ENCODE measurements at regions not wholly inside any gene's neighbourhood (a gene's known extent, or its start where the extent isn't known, plus 50 kb on each side); places are given as distances from the start of the nearest gene placed in this dataset.
"Not testable (repeated sequence)": the region's sequence is repeated elsewhere in the genome, so short reads cannot be mapped to it uniquely, and the experiment has no call there.

DNA sequence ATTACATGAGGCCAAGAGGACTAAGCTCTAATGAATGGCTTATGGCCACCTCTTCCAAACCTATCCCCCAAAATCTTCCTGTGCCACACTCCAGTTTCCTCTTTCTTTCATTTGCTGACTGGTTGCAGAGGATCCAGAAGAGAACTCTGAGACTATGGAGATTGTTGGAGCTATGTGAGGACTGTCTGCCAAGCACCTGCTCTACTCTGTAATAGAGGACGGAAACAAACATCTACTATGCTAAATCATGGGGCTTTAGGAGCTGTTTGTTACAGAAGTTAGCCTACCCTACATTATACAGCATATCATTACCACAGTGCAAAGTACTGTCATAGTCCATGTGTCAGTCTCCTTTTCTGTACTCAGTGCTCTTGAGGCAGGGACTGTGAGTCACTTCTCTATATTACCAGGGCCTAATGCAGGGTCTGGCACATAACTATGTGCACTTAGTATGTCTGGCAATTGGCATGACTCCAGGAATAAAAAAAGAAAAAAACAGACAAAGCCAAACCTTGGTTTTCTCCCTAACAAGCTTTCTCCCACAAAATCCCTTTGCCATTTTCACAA, 95.1 kb downstream of the RPAP3 start:
- Histone ChIP-seq H3K4me1 (no peaks in the 10 kb centered on the region), H3K27me3 (no peaks in the 10 kb centered on the region), H3K36me3 (no peaks in the 10 kb centered on the region), H3K4me3 (no peak overlapping the region), H3K9me3 (peaks cover 0 to 10% of the 10 kb centered on the region in 2 donors), H3K27ac (no peak overlapping the region)
- no peak for DNase-seq (ENCODE audit: low spot score in 2 of 2)
- intact Hi-C loops (cut with DNase I), result no loop called here
- TF ChIP-seq, protein P1, sequence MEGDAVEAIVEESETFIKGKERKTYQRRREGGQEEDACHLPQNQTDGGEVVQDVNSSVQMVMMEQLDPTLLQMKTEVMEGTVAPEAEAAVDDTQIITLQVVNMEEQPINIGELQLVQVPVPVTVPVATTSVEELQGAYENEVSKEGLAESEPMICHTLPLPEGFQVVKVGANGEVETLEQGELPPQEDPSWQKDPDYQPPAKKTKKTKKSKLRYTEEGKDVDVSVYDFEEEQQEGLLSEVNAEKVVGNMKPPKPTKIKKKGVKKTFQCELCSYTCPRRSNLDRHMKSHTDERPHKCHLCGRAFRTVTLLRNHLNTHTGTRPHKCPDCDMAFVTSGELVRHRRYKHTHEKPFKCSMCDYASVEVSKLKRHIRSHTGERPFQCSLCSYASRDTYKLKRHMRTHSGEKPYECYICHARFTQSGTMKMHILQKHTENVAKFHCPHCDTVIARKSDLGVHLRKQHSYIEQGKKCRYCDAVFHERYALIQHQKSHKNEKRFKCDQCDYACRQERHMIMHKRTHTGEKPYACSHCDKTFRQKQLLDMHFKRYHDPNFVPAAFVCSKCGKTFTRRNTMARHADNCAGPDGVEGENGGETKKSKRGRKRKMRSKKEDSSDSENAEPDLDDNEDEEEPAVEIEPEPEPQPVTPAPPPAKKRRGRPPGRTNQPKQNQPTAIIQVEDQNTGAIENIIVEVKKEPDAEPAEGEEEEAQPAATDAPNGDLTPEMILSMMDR (IDR thresholded peaks at IDR 0.05), result no peak

GRCh38 chr12:47609806-47610205, 96.0 kb downstream of the RPAP3 start:
- TF ChIP-seq, protein P1 (IDR thresholded peaks at IDR 0.05), result no peak
- no peak overlapping the region for H3K4me3 ChIP-seq

DNA sequence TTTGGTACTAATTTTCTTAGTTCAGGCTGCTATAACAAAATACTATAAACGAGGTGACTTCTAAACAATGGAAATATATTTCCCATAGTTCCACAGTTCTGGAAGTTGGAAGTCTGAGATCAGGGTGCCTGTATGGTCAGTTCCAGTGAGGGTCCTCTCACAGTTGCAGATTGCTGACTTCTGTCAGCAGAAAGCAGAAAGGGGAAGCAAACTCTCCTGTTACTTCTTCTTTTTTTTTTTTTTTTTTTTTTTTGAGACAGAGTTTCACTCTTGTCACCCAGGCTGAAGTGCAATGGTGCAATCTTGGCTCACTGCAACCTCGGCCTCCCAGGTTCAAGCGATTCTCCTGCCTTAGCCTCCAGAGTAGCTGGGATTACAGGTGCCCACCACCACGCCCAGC, 97.2 kb downstream of the RPAP3 start:
- H3K36me3 ChIP-seq; H3K27me3 ChIP-seq; H3K27ac ChIP-seq; DNase-seq (ENCODE audit: low spot score in 2 of 2); H3K9me3 ChIP-seq; H3K4me1 ChIP-seq; intact Hi-C loops (cut with DNase I); H3K4me3 ChIP-seq: not testable (repeated sequence)

More at GRCh38 chr12:47609806-47610205, 96.0 kb downstream of the RPAP3 start:
- H3K27ac ChIP-seq, result no peak overlapping the region
- no peak for DNase-seq (ENCODE audit: low spot score in 2 of 2)
- no peaks in the 10 kb centered on the region for H3K36me3 ChIP-seq
- intact Hi-C loops (cut with DNase I), result no loop called here
- H3K9me3 ChIP-seq, result peaks cover 0 to 10% of the 10 kb centered on the region in 2 donors
- H3K27me3 ChIP-seq, result no peaks in the 10 kb centered on the region
- H3K4me1 ChIP-seq, result no peaks in the 10 kb centered on the region

GRCh38 chr12:47604221-47604873, 101.5 kb downstream of the RPAP3 start:
- no peak overlapping the region for H3K4me3 ChIP-seq
- no peak overlapping the region for H3K27ac ChIP-seq
- H3K36me3 ChIP-seq, result no peaks in the 10 kb centered on the region
- no peaks in the 10 kb centered on the region for H3K4me1 ChIP-seq
- intact Hi-C loops (cut with DNase I), result no loop called here
- no peaks in the 10 kb centered on the region for H3K27me3 ChIP-seq
- no peak for DNase-seq (ENCODE audit: low spot score in 2 of 2)
- H3K9me3 ChIP-seq, result peaks cover 0 to 10% of the 10 kb centered on the region in 2 donors
- TF ChIP-seq, protein P1 (IDR thresholded peaks at IDR 0.05), result no peak

DNA sequence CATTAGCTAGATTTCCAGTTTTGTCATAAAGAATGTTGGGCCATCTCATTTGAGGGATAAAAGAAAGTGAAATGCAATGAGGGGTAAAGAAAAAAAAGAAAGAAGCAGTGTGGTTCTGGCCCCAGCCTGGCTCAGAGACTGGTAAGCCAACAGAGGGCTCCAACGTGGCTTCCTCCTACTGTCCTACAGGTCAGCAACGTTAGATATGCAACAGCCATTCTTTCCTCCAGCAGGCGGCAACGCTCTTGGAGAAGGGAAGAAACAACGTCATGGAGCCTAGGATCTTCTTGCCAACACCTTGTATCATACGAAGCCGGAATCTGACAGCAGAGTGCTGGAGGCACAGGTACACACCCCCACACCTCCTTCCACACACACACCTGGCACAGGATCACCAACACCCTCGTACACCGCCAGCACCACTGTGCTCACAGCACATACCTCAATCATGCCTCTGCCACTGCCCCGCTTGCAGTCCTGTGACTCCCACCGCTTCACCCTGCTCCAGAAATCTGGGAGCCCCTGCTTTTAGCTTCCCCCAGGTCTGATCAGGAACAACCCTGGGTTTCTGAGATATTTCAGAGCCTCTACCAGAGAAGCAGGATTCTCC, 102.8 kb downstream of the RPAP3 start:
- Histone ChIP-seq H3K27ac (peak overlapping the region; percentile 17 to 69), H3K36me3 (no peaks in the 10 kb centered on the region), H3K4me3 (no peak overlapping the region), H3K4me1 (no peaks in the 10 kb centered on the region), H3K9me3 (peaks cover 0 to 10% of the 10 kb centered on the region in 2 donors), H3K27me3 (no peaks in the 10 kb centered on the region)
- intact Hi-C loops (cut with DNase I), result no loop called here
- TF ChIP-seq, protein P1 (IDR thresholded peaks at IDR 0.05), result no peak
- no peak for DNase-seq (ENCODE audit: low spot score in 2 of 2)

DNA sequence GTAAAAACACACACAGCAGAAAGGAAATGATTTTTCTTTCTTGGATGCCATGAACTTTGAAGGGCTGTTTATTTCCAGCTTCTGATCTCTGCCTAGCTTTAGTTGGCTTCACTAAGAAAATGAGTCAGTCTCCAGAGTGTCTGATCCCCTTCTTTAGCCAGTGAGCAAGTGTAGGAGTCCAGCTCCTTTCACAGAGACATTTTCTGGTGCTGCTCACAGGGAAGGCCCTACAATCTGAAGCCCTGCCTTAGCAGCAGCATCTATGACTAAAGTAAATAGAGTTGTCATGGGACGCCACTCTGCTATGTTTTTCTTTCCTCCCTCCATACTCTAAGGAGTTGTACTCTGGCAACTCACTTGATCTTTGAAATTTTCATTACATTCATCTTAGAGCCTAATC, 103.5 kb downstream of the RPAP3 start:
- H3K4me3 ChIP-seq, result no peak overlapping the region
- no peak for DNase-seq (ENCODE audit: low spot score in 2 of 2)
- peaks cover 0 to 5% of the 10 kb centered on the region in 2 donors for H3K9me3 ChIP-seq
- peak overlapping the region; percentile 17 to 69 for H3K27ac ChIP-seq
- TF ChIP-seq, protein P1 (IDR thresholded peaks at IDR 0.05), result no peak
- no peaks in the 10 kb centered on the region for H3K36me3 ChIP-seq
- H3K27me3 ChIP-seq, result no peaks in the 10 kb centered on the region
- intact Hi-C loops (cut with DNase I), result no loop called here
- no peaks in the 10 kb centered on the region for H3K4me1 ChIP-seq

Measured in ascending aorta (tissue), 2 donors.